ENCODE measurements at regions not wholly inside any gene's neighbourhood (a gene's known extent, or its start where the extent isn't known, plus 50 kb on each side); places are given as distances from the start of the nearest gene placed in this dataset.

- TF ChIP-seq, protein P1, sequence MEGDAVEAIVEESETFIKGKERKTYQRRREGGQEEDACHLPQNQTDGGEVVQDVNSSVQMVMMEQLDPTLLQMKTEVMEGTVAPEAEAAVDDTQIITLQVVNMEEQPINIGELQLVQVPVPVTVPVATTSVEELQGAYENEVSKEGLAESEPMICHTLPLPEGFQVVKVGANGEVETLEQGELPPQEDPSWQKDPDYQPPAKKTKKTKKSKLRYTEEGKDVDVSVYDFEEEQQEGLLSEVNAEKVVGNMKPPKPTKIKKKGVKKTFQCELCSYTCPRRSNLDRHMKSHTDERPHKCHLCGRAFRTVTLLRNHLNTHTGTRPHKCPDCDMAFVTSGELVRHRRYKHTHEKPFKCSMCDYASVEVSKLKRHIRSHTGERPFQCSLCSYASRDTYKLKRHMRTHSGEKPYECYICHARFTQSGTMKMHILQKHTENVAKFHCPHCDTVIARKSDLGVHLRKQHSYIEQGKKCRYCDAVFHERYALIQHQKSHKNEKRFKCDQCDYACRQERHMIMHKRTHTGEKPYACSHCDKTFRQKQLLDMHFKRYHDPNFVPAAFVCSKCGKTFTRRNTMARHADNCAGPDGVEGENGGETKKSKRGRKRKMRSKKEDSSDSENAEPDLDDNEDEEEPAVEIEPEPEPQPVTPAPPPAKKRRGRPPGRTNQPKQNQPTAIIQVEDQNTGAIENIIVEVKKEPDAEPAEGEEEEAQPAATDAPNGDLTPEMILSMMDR (IDR thresholded peaks at IDR 0.05) = no peak
- no peak for TF ChIP-seq POLR2AphosphoS5 (IDR thresholded peaks at IDR 0.05)
Measured at GRCh38 chr3:117322866-117323265, 613.3 kb downstream of the TUSC7 start.

Data from prostate gland (tissue), 2 donors.